ENCODE measurements at regions not wholly inside any gene's neighbourhood (a gene's known extent, or its start where the extent isn't known, plus 50 kb on each side); places are given as distances from the start of the nearest gene placed in this dataset.

- no peak for DNase-seq (ENCODE audit: extremely low read depth in 1 of 4, low spot score in 3 of 4)
- no peaks in the 10 kb centered on the region for H3K9me3 ChIP-seq (replicated peaks; ENCODE audit: control insufficient read depth, insufficient read depth, low read depth, low read length)
- FAIRE-seq, result no peak
- no peaks in the 10 kb centered on the region for H3K36me3 ChIP-seq (ENCODE audit: control insufficient read depth, insufficient read depth, low read length)
- H3K9ac ChIP-seq (ENCODE audit: insufficient read depth in 1 of 2, low read depth in 2 of 2, low read length in 2 of 2), result no peak overlapping the region
- H3K27ac ChIP-seq (ENCODE audit: extremely low read depth, low read depth, low read length), result no peak overlapping the region
- 0% methylated on average over 4 of the region's 4 CpGs for WGBS (ENCODE audit: insufficient coverage, low coverage, missing lambda C conversion rate)
- TF ChIP-seq RCOR1 (IDR thresholded peaks at IDR 0.05; ENCODE audit: borderline replicate concordance in 1 of 2, low read depth in 2 of 2, low read length in 2 of 2) (no peak), RBM25 (IDR thresholded peaks at IDR 0.05; ENCODE audit: low read depth, low read length, severe bottlenecking) (peak; percentile 18), E2F1 (CRISPR knock-in tag; IDR thresholded peaks at IDR 0.05) (no peak)
- no peak overlapping the region for H2AFZ ChIP-seq (ENCODE audit: low read depth, low read length)
- ChIA-PET POLR2A (no interaction called here), CTCF (ENCODE audit: low intra/inter-chr PET ratio) (no interaction called here)
- no peak for ATAC-seq
- H3K79me2 ChIP-seq (ENCODE audit: control insufficient read depth, insufficient read depth, low read length), result no peaks in the 10 kb centered on the region
- H3K9me1 ChIP-seq (ENCODE audit: control insufficient read depth, insufficient read depth, low read length), result no peaks in the 10 kb centered on the region
- intact Hi-C loops (cut with micrococcal nuclease), result no loop called here
- no peaks in the 10 kb centered on the region for H4K20me1 ChIP-seq (replicated peaks; ENCODE audit: control insufficient read depth, insufficient read depth, low read length)
- no TSS peak for BruUV-seq (replicated peaks)
- H3K4me3 ChIP-seq, result no peak overlapping the region
- no peaks in the 10 kb centered on the region for H3K4me1 ChIP-seq (replicated peaks in 1 of 2; ENCODE audit: control insufficient read depth in 2 of 2, insufficient read depth in 2 of 2, low read length in 2 of 2)
- H3K4me2 ChIP-seq (ENCODE audit: insufficient read depth, low read length), result no peak overlapping the region
- in situ Hi-C loops (cut with MboI), result no loop called here
- no peaks in the 10 kb centered on the region for H3K27me3 ChIP-seq (ENCODE audit: control insufficient read depth in 2 of 2, insufficient read depth in 2 of 2, low read length in 2 of 2)
These were observed 576.2 kb upstream of the TBX3 start for GRCh38 chr12:115259968-115260747.

DNA sequence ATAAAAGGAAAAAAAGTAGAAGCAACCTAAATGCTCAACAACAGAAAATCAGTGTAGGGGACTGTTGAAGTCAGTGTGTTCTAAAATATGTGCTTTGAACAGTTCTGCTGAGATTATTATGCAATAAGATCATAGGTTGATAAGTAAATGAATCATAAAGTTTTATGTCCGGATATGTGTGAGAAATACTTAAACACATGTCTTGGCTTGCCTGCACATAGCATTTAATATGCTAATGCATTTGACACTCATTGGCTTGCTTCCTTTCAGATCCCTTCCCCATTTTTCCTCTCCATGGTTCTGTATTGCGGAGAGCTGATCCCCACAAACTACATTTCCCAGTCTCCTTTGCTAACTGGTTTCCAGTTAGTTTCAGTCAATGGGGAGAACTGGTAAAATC, 573.8 kb upstream of the TBX3 start:
- no peak for FAIRE-seq
- POLR2A ChIA-PET, result no interaction called here
- H3K9ac ChIP-seq (ENCODE audit: insufficient read depth in 1 of 2, low read depth in 2 of 2, low read length in 2 of 2), result no peak overlapping the region
- no peak overlapping the region for H3K4me3 ChIP-seq
- H3K36me3 ChIP-seq (ENCODE audit: control insufficient read depth, insufficient read depth, low read length), result no peaks in the 10 kb centered on the region
- no TSS peak for BruUV-seq (replicated peaks)
- no peak overlapping the region for H3K27ac ChIP-seq (ENCODE audit: extremely low read depth, low read depth, low read length)
- no peak overlapping the region for H2AFZ ChIP-seq (ENCODE audit: low read depth, low read length)
- H3K9me1 ChIP-seq (ENCODE audit: control insufficient read depth, insufficient read depth, low read length), result no peaks in the 10 kb centered on the region
- no peaks in the 10 kb centered on the region for H3K9me3 ChIP-seq (replicated peaks; ENCODE audit: control insufficient read depth, insufficient read depth, low read depth, low read length)
- CTCF ChIA-PET (ENCODE audit: low intra/inter-chr PET ratio), result no interaction called here
- no peak overlapping the region for H3K4me2 ChIP-seq (ENCODE audit: insufficient read depth, low read length)
- H4K20me1 ChIP-seq (replicated peaks; ENCODE audit: control insufficient read depth, insufficient read depth, low read length), result no peaks in the 10 kb centered on the region
- ATAC-seq, result no peak
- no peaks in the 10 kb centered on the region for H3K27me3 ChIP-seq (ENCODE audit: control insufficient read depth in 2 of 2, insufficient read depth in 2 of 2, low read length in 2 of 2)
- intact Hi-C loops (cut with micrococcal nuclease) (no loop called here), in situ Hi-C loops (cut with MboI) (no loop called here)
- no peaks in the 10 kb centered on the region for H3K4me1 ChIP-seq (replicated peaks in 1 of 2; ENCODE audit: control insufficient read depth in 2 of 2, insufficient read depth in 2 of 2, low read length in 2 of 2)
- WGBS (ENCODE audit: insufficient coverage, low coverage, missing lambda C conversion rate), result 0% methylated on average over 2 of the region's 2 CpGs
- no peaks in the 10 kb centered on the region for H3K79me2 ChIP-seq (ENCODE audit: control insufficient read depth, insufficient read depth, low read length)
- no peak for DNase-seq (ENCODE audit: extremely low read depth in 1 of 4, low spot score in 3 of 4)
- no peak for TF ChIP-seq IFI16 (CRISPR knock-in tag; IDR thresholded peaks at IDR 0.05)
- no peak for TF ChIP-seq NKRF (IDR thresholded peaks at IDR 0.05; ENCODE audit: borderline replicate concordance)
- no peak for TF ChIP-seq ASH1L (IDR thresholded peaks at IDR 0.05; ENCODE audit: borderline replicate concordance, low read depth, partially characterized antibody)
- TF ChIP-seq ZFX (CRISPR knock-in tag; IDR thresholded peaks at IDR 0.05), result no peak
- no peak for TF ChIP-seq ARID3A (IDR thresholded peaks at IDR 0.05; ENCODE audit: borderline replicate concordance, low read depth, low read length)
- TF ChIP-seq MYNN (IDR thresholded peaks at IDR 0.05), result no peak
- TF ChIP-seq MYNN (CRISPR knock-in tag; IDR thresholded peaks at IDR 0.05), result no peak

Data from K562 (cell line).